HEK293T (cell line): ENCODE measurements at regions not wholly inside any gene's neighbourhood (a gene's known extent, or its start where the extent isn't known, plus 50 kb on each side); places are given as distances from the start of the nearest gene placed in this dataset.

ENCODE experiments used
- CTCF ChIA-PET: fragments of 350-600 bp; formaldehyde crosslinking; extraction: SDS; loops from one replicate; lab custom pipeline; 2021; ENCODE audit warnings: antibody characterized with exemption, inconsistent platforms; lab: Yijun Ruan, JAX
- POLR2A ChIA-PET: fragments of 350-600 bp; formaldehyde crosslinking; extraction: SDS; loops from one replicate; lab custom pipeline; 2020; ENCODE audit warnings: antibody characterized with exemption, inconsistent platforms; lab: Yijun Ruan, JAX
- DNase-seq: peaks from one replicate; pipeline ENCODE4 v3.0.0; 2012; ENCODE audit warnings: mixed read lengths; ENCODE audit errors: extremely low spot score
- ARNT ChIP-seq: fragments of 450-650 bp; IDR thresholded peaks from 2 replicates; pipeline ENCODE4 v1.6.1; 2017; ENCODE audit warnings: mild to moderate bottlenecking
- BHLHE40 ChIP-seq: fragments of 450-650 bp; IDR thresholded peaks from 2 replicates; pipeline ENCODE4 v1.6.1; 2016; ENCODE audit warnings: mild to moderate bottlenecking, moderate library complexity, borderline replicate concordance
- CTBP1 ChIP-seq: fragments of 450-650 bp; IDR thresholded peaks from 2 replicates; pipeline ENCODE4 v1.6.1; 2016; ENCODE audit warnings: borderline replicate concordance
- ELF4 ChIP-seq: fragments of 450-650 bp; IDR thresholded peaks from 2 replicates; pipeline ENCODE4 v1.6.1; 2017; ENCODE audit warnings: antibody characterized with exemption
- FOXA1 ChIP-seq: fragments of 450-650 bp; IDR thresholded peaks from 2 replicates; pipeline ENCODE4 v1.6.1; 2016; ENCODE audit warnings: mild to moderate bottlenecking
- FOXK2 ChIP-seq: fragments of 450-650 bp; IDR thresholded peaks from 2 replicates; pipeline ENCODE4 v1.6.1; 2016; ENCODE audit warnings: mild to moderate bottlenecking
- FOXM1 ChIP-seq: fragments of 450-650 bp; IDR thresholded peaks from 2 replicates; pipeline ENCODE4 v1.6.1; 2017; ENCODE audit warnings: mild to moderate bottlenecking, borderline replicate concordance
- HDGF ChIP-seq: fragments of 450-650 bp; IDR thresholded peaks from 2 replicates; pipeline ENCODE4 v1.6.1; 2017; ENCODE audit warnings: antibody characterized with exemption, borderline replicate concordance
- L3MBTL2 ChIP-seq: fragments of 450-650 bp; conservative IDR thresholded peaks from 2 replicates; pipeline ENCODE4 v1.6.1; 2016; ENCODE audit warnings: mild to moderate bottlenecking
- LEF1 ChIP-seq: fragments of 450-650 bp; IDR thresholded peaks from 2 replicates; pipeline ENCODE4 v1.6.1; 2017; ENCODE audit warnings: mild to moderate bottlenecking, borderline replicate concordance
- NFRKB ChIP-seq: fragments of 450-650 bp; IDR thresholded peaks from 2 replicates; pipeline ENCODE4 v1.6.1; 2016; ENCODE audit warnings: mild to moderate bottlenecking, moderate library complexity
- PKNOX1 ChIP-seq: fragments of 450-650 bp; IDR thresholded peaks from 2 replicates; pipeline ENCODE4 v1.6.1; 2016
- SP1 ChIP-seq: fragments of 450-650 bp; IDR thresholded peaks from 2 replicates; pipeline ENCODE4 v1.6.1; 2017
- SUZ12 ChIP-seq: fragments of 450-650 bp; IDR thresholded peaks from 2 replicates; pipeline ENCODE4 v1.6.1; 2016; ENCODE audit warnings: mild to moderate bottlenecking
- TARDBP ChIP-seq: fragments of 450-650 bp; IDR thresholded peaks from 2 replicates; pipeline ENCODE4 v1.6.1; 2016
- ZNF384 ChIP-seq: fragments of 450-650 bp; IDR thresholded peaks from 2 replicates; pipeline ENCODE4 v1.6.1; 2016

- DNase-seq = no peak
- TF ChIP-seq SUZ12 = no peak
- TF ChIP-seq SP1 = no peak
- no peak for TF ChIP-seq FOXK2
- no peak for TF ChIP-seq BHLHE40
- TF ChIP-seq ZNF384 = no peak
- TF ChIP-seq HDGF = no peak
- TF ChIP-seq L3MBTL2 = no peak
- no peak for TF ChIP-seq CTBP1
- no peak for TF ChIP-seq LEF1
- no peak for TF ChIP-seq FOXA1
- no peak for TF ChIP-seq ARNT
- no peak for TF ChIP-seq TARDBP
- no peak for TF ChIP-seq PKNOX1
- no peak for TF ChIP-seq FOXM1
- POLR2A ChIA-PET = no interaction called here
- CTCF ChIA-PET = interaction anchor here (0.6 to 1.0 kb wide), 3 partner anchors 70 to 356 kb away, joined by 3 read pairs; no protein-coding TSS in a partner anchor
Observed at GRCh38 chr7:106792233-106792926, 72.7 kb upstream of the PIK3CG start.

GRCh38 chr7:106793015-106793975 is 71.8 kb upstream of the PIK3CG start:
- TF ChIP-seq NFRKB = no peak
- no peak for TF ChIP-seq L3MBTL2
- no peak for DNase-seq
- CTCF ChIA-PET = interaction anchor here (0.6 to 1.0 kb wide), 3 partner anchors 71 to 355 kb away, joined by 3 read pairs; no protein-coding TSS in a partner anchor
- POLR2A ChIA-PET = no interaction called here

GRCh38 chr7:106794276-106795083 is 70.6 kb upstream of the PIK3CG start:
- no peak for DNase-seq
- CTCF ChIA-PET = interaction anchor here (0.5 kb wide), 1 partner anchor 331 kb away, joined by 4 read pairs; no protein-coding TSS in a partner anchor
- TF ChIP-seq PKNOX1 = peak; percentile 42; the same call in 1 of the 2 replicates
- no peak for TF ChIP-seq ARNT
- POLR2A ChIA-PET = no interaction called here

- ChIA-PET POLR2A (no interaction called here), CTCF (no interaction called here)
- TF ChIP-seq SUZ12 (no peak), ZNF384 (no peak), FOXK2 (no peak), HDGF (no peak), ARNT (no peak), L3MBTL2 (no peak), NFRKB (no peak), TARDBP (no peak), FOXM1 (no peak), ELF4 (no peak), SP1 (no peak), BHLHE40 (no peak), FOXA1 (no peak), PKNOX1 (no peak)
- DNase-seq = no peak
Observed at GRCh38 chr7:106795084-106795876, 69.8 kb upstream of the PIK3CG start.

GRCh38 chr7:106795877-106796231 is 69.2 kb upstream of the PIK3CG start:
- TF ChIP-seq NFRKB (no peak), TARDBP (no peak)
- CTCF ChIA-PET = no interaction called here
- POLR2A ChIA-PET = no interaction called here
- DNase-seq = no peak

GRCh38 chr7:106797937-106798336 is 67.1 kb upstream of the PIK3CG start:
- TF ChIP-seq SUZ12 = no peak
- no peak for TF ChIP-seq LEF1
- no peak for TF ChIP-seq FOXA1
- TF ChIP-seq ELF4 = no peak
- TF ChIP-seq CTBP1 = no peak
- no peak for TF ChIP-seq FOXK2
- TF ChIP-seq L3MBTL2 = no peak
- no peak for TF ChIP-seq BHLHE40
- TF ChIP-seq HDGF = no peak
- TF ChIP-seq SP1 = no peak
- TF ChIP-seq ARNT = no peak
- no peak for TF ChIP-seq TARDBP
- TF ChIP-seq FOXM1 = no peak
- no peak for TF ChIP-seq PKNOX1
- no peak for TF ChIP-seq ZNF384
- TF ChIP-seq NFRKB = no peak
- ChIA-PET POLR2A (no interaction called here), CTCF (no interaction called here)
- no peak for DNase-seq
